Stimulated activated effector memory CD8-positive, alpha-beta T cell treated with anti-CD3 and anti-CD28 coated beads, Interleukin-12 subunit alpha, Interleukin-12 subunit beta, amount 100 ng/mL, for 72 hours (primary cell): ENCODE measurements at regions not wholly inside any gene's neighbourhood (a gene's known extent, or its start where the extent isn't known, plus 50 kb on each side); places are given as distances from the start of the nearest gene placed in this dataset.

Experiments
- ATAC-seq: fragments of 150-1000 bp; cut with Tn5 transposase; 2 replicates; pipeline ENCODE4 v1.10.0; 2021
- DNase-seq, 2 donors: peaks; one replicate each; pipeline ENCODE4 v3.0.0; 2021 to 2022; ENCODE audit warnings: low spot score in 2 of 2
- H3K27ac Mint-ChIP-seq: one replicate; pipeline ENCODE4 v1.8.0; 2022; ENCODE audit warnings: mild to moderate bottlenecking, mixed read lengths
- H3K36me3 Mint-ChIP-seq: one replicate; pipeline ENCODE4 v1.8.0; 2022; ENCODE audit warnings: mild to moderate bottlenecking, mixed read lengths
- H3K4me1 Mint-ChIP-seq: one replicate; pipeline ENCODE4 v1.8.0; 2022; ENCODE audit warnings: mixed read lengths
- H3K4me3 Mint-ChIP-seq: one replicate; pipeline ENCODE4 v1.8.0; 2022; ENCODE audit warnings: mild to moderate bottlenecking, mixed read lengths
- H3K9me3 Mint-ChIP-seq: one replicate; pipeline ENCODE4 v1.8.0; 2022; ENCODE audit warnings: mixed read lengths

GRCh38 chr7:16193631-16194030, 227.7 kb downstream of the CRPPA start:
- no peaks in the 10 kb centered on the region for H3K4me1 Mint-ChIP-seq
- ATAC-seq = no peak
- H3K36me3 Mint-ChIP-seq = no peaks in the 10 kb centered on the region
- H3K27ac Mint-ChIP-seq = no peak overlapping the region
- H3K4me3 Mint-ChIP-seq = no peak overlapping the region
- no peak for DNase-seq
- H3K9me3 Mint-ChIP-seq = no peaks in the 10 kb centered on the region

GRCh38 chr7:16189026-16189715, 232.2 kb downstream of the CRPPA start:
- DNase-seq = no peak
- Mint-ChIP-seq H3K4me1 (no peaks in the 10 kb centered on the region), H3K36me3 (no peaks in the 10 kb centered on the region), H3K27ac (no peak overlapping the region), H3K4me3 (no peak overlapping the region), H3K9me3 (peaks cover 2% of the 10 kb centered on the region)
- ATAC-seq = no peak

GRCh38 chr7:16187131-16187530, 234.2 kb downstream of the CRPPA start:
- no peaks in the 10 kb centered on the region for H3K4me1 Mint-ChIP-seq
- no peak overlapping the region for H3K27ac Mint-ChIP-seq
- H3K9me3 Mint-ChIP-seq = peaks cover 2% of the 10 kb centered on the region
- ATAC-seq (no peak), DNase-seq (no peak)
- H3K36me3 Mint-ChIP-seq = no peaks in the 10 kb centered on the region
- no peak overlapping the region for H3K4me3 Mint-ChIP-seq

- no peak overlapping the region for H3K4me3 Mint-ChIP-seq
These were observed 242.8 kb downstream of the CRPPA start for GRCh38 chr7:16178585-16178984.

GRCh38 chr7:16178092-16178491, 243.2 kb downstream of the CRPPA start:
- no peaks in the 10 kb centered on the region for H3K4me1 Mint-ChIP-seq
- H3K4me3 Mint-ChIP-seq = no peak overlapping the region
- ATAC-seq (no peak), DNase-seq (no peak)
- H3K9me3 Mint-ChIP-seq = no peaks in the 10 kb centered on the region
- H3K36me3 Mint-ChIP-seq = no peaks in the 10 kb centered on the region
- no peak overlapping the region for H3K27ac Mint-ChIP-seq

More at GRCh38 chr7:16178585-16178984, 242.8 kb downstream of the CRPPA start:
- Mint-ChIP-seq H3K4me1 (no peaks in the 10 kb centered on the region), H3K27ac (no peak overlapping the region), H3K9me3 (no peaks in the 10 kb centered on the region), H3K36me3 (no peaks in the 10 kb centered on the region)
- ATAC-seq = no peak
- no peak for DNase-seq

GRCh38 chr7:16174253-16174652, 247.1 kb downstream of the CRPPA start:
- ATAC-seq (no peak), DNase-seq (no peak)
- H3K4me3 Mint-ChIP-seq = no peak overlapping the region
- H3K9me3 Mint-ChIP-seq = no peaks in the 10 kb centered on the region
- no peaks in the 10 kb centered on the region for H3K36me3 Mint-ChIP-seq
- no peaks in the 10 kb centered on the region for H3K4me1 Mint-ChIP-seq
- H3K27ac Mint-ChIP-seq = no peak overlapping the region

GRCh38 chr7:16172366-16172765, 249.0 kb downstream of the CRPPA start:
- no peak for DNase-seq
- no peak for ATAC-seq
- Mint-ChIP-seq H3K36me3 (no peaks in the 10 kb centered on the region), H3K4me1 (no peaks in the 10 kb centered on the region), H3K27ac (no peak overlapping the region), H3K9me3 (no peaks in the 10 kb centered on the region), H3K4me3 (no peak overlapping the region)

- DNase-seq (no peak), ATAC-seq (no peak)
- Mint-ChIP-seq H3K36me3 (no peaks in the 10 kb centered on the region), H3K27ac (no peak overlapping the region), H3K4me1 (no peaks in the 10 kb centered on the region), H3K9me3 (no peaks in the 10 kb centered on the region), H3K4me3 (no peak overlapping the region)
These were observed 249.4 kb downstream of the CRPPA start for GRCh38 chr7:16171928-16172327.

- Mint-ChIP-seq H3K27ac (no peak overlapping the region), H3K36me3 (no peaks in the 10 kb centered on the region), H3K4me1 (no peaks in the 10 kb centered on the region), H3K4me3 (no peak overlapping the region), H3K9me3 (no peaks in the 10 kb centered on the region)
- DNase-seq = no peak
- no peak for ATAC-seq
These were observed 250.7 kb downstream of the CRPPA start for GRCh38 chr7:16170671-16171070.

GRCh38 chr7:16169537-16169936, 251.8 kb downstream of the CRPPA start:
- no peak overlapping the region for H3K4me3 Mint-ChIP-seq
- peaks cover 2% of the 10 kb centered on the region for H3K9me3 Mint-ChIP-seq
- no peak for DNase-seq
- H3K27ac Mint-ChIP-seq = no peak overlapping the region
- H3K4me1 Mint-ChIP-seq = no peaks in the 10 kb centered on the region
- no peaks in the 10 kb centered on the region for H3K36me3 Mint-ChIP-seq
- no peak for ATAC-seq

- no peaks in the 10 kb centered on the region for H3K36me3 Mint-ChIP-seq
- H3K4me3 Mint-ChIP-seq = no peak overlapping the region
- no peak overlapping the region for H3K27ac Mint-ChIP-seq
- ATAC-seq (no peak), DNase-seq (no peak)
- H3K4me1 Mint-ChIP-seq = no peaks in the 10 kb centered on the region
- peaks cover 5% of the 10 kb centered on the region for H3K9me3 Mint-ChIP-seq
These were observed 253.8 kb downstream of the CRPPA start for GRCh38 chr7:16167526-16167925.

- H3K36me3 Mint-ChIP-seq = no peaks in the 10 kb centered on the region
- ATAC-seq (no peak), DNase-seq (no peak)
- H3K4me1 Mint-ChIP-seq = no peaks in the 10 kb centered on the region
- H3K9me3 Mint-ChIP-seq = peaks cover 27% of the 10 kb centered on the region
- H3K4me3 Mint-ChIP-seq = no peak overlapping the region
- H3K27ac Mint-ChIP-seq = no peak overlapping the region
These were observed 277.0 kb downstream of the CRPPA start for GRCh38 chr7:16144361-16144760.

GRCh38 chr7:16137944-16138343, 283.4 kb downstream of the CRPPA start:
- Mint-ChIP-seq H3K4me1 (no peaks in the 10 kb centered on the region), H3K36me3 (no peaks in the 10 kb centered on the region), H3K4me3 (no peak overlapping the region), H3K27ac (no peak overlapping the region), H3K9me3 (no peaks in the 10 kb centered on the region)
- ATAC-seq (no peak), DNase-seq (no peak)

- no peak overlapping the region for H3K4me3 Mint-ChIP-seq
- no peaks in the 10 kb centered on the region for H3K9me3 Mint-ChIP-seq
- DNase-seq (no peak), ATAC-seq (no peak)
- no peak overlapping the region for H3K27ac Mint-ChIP-seq
- H3K4me1 Mint-ChIP-seq = no peaks in the 10 kb centered on the region
- H3K36me3 Mint-ChIP-seq = no peaks in the 10 kb centered on the region
These were observed 284.4 kb downstream of the CRPPA start for GRCh38 chr7:16136896-16137295.

GRCh38 chr7:16135658-16136057, 285.7 kb downstream of the CRPPA start:
- Mint-ChIP-seq H3K9me3 (no peaks in the 10 kb centered on the region), H3K27ac (no peak overlapping the region), H3K4me1 (no peaks in the 10 kb centered on the region), H3K4me3 (no peak overlapping the region), H3K36me3 (no peaks in the 10 kb centered on the region)
- DNase-seq (no peak), ATAC-seq (no peak)

GRCh38 chr7:16130111-16131110, 290.9 kb downstream of the CRPPA start:
- H3K9me3 Mint-ChIP-seq = peaks cover 3% of the 10 kb centered on the region
- H3K4me1 Mint-ChIP-seq = no peaks in the 10 kb centered on the region
- no peak for ATAC-seq
- DNase-seq = no peak
- H3K4me3 Mint-ChIP-seq = no peak overlapping the region
- H3K36me3 Mint-ChIP-seq = no peaks in the 10 kb centered on the region
- no peak overlapping the region for H3K27ac Mint-ChIP-seq
